Ascending aorta (tissue), 2 donors: ENCODE measurements at regions not wholly inside any gene's neighbourhood (a gene's known extent, or its start where the extent isn't known, plus 50 kb on each side); places are given as distances from the start of the nearest gene placed in this dataset.
"Not testable (repeated sequence)": the region's sequence is repeated elsewhere in the genome, so short reads cannot be mapped to it uniquely, and the experiment has no call there.

Source experiments
- DNase-seq, 2 donors: peaks; one replicate each; pipeline ENCODE4 v3.0.0-alpha.2; 2019; ENCODE audit warnings: low spot score in 2 of 2
- H3K27ac ChIP-seq, 2 donors: fragments of 200-600 bp; sonication (generic); one replicate each; pipeline ENCODE4 v1.5.1; 2016 to 2017; ENCODE audit warnings: mild to moderate bottlenecking in 1 of 2
- H3K27me3 ChIP-seq: fragments of 200-600 bp; sonication (generic); one replicate; pipeline ENCODE4 v1.5.1; 2017
- H3K36me3 ChIP-seq, 2 donors: fragments of 200-600 bp; sonication (generic); one replicate each; pipeline ENCODE4 v1.5.1; 2016
- H3K4me1 ChIP-seq, 2 donors: fragments of 200-600 bp; sonication (generic); one replicate each; pipeline ENCODE4 v1.5.1; 2016 to 2017; ENCODE audit warnings: mild to moderate bottlenecking in 1 of 2
- H3K4me3 ChIP-seq, 2 donors: fragments of 200-600 bp; sonication (generic); one replicate each; pipeline ENCODE4 v1.5.1; 2016 to 2017; ENCODE audit warnings: mild to moderate bottlenecking in 1 of 2
- H3K9me3 ChIP-seq, 2 donors: fragments of 200-600 bp; sonication (generic); one replicate each; pipeline ENCODE4 v1.5.1; 2016
- intact Hi-C: fragments of 100-400 bp; cut with DNase I; formaldehyde crosslinking; loops from one replicate; pipeline ENCODE4 v1.15.1; 2023
- TF ChIP-seq, protein P1 (sequence below), 3 experiments: fragments of 200-600 bp in 2 of 3; fragments of 450-650 bp in 1 of 3; sonication (generic) in 2 of 3; IDR thresholded peaks; one replicate each; pipeline ENCODE4 v1.5.1; 2016 to 2019; ENCODE audit warnings: antibody characterized with exemption in 3 of 3, mild to moderate bottlenecking in 1 of 3, moderate library complexity in 1 of 3

GRCh38 chr4:158347556-158347955 is 137.3 kb downstream of the TMEM144 start:
- Histone ChIP-seq H3K36me3 (no peaks in the 10 kb centered on the region), H3K4me1 (no peaks in the 10 kb centered on the region), H3K27me3 (no peaks in the 10 kb centered on the region), H3K4me3 (no peak overlapping the region), H3K9me3 (no peaks in the 10 kb centered on the region), H3K27ac (no peak overlapping the region)
- intact Hi-C loops = no loop called here
- DNase-seq = no peak
- TF ChIP-seq, protein P1, sequence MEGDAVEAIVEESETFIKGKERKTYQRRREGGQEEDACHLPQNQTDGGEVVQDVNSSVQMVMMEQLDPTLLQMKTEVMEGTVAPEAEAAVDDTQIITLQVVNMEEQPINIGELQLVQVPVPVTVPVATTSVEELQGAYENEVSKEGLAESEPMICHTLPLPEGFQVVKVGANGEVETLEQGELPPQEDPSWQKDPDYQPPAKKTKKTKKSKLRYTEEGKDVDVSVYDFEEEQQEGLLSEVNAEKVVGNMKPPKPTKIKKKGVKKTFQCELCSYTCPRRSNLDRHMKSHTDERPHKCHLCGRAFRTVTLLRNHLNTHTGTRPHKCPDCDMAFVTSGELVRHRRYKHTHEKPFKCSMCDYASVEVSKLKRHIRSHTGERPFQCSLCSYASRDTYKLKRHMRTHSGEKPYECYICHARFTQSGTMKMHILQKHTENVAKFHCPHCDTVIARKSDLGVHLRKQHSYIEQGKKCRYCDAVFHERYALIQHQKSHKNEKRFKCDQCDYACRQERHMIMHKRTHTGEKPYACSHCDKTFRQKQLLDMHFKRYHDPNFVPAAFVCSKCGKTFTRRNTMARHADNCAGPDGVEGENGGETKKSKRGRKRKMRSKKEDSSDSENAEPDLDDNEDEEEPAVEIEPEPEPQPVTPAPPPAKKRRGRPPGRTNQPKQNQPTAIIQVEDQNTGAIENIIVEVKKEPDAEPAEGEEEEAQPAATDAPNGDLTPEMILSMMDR (IDR thresholded peaks at IDR 0.05) = no peak

GRCh38 chr4:158350161-158350560 is 139.9 kb downstream of the TMEM144 start:
- H3K4me3 ChIP-seq = no peak overlapping the region
- no peaks in the 10 kb centered on the region for H3K9me3 ChIP-seq
- TF ChIP-seq, protein P1 (IDR thresholded peaks at IDR 0.05) = no peak
- no peaks in the 10 kb centered on the region for H3K4me1 ChIP-seq
- H3K36me3 ChIP-seq = no peaks in the 10 kb centered on the region
- intact Hi-C loops = no loop called here
- no peak overlapping the region for H3K27ac ChIP-seq
- DNase-seq = no peak
- no peaks in the 10 kb centered on the region for H3K27me3 ChIP-seq

DNA sequence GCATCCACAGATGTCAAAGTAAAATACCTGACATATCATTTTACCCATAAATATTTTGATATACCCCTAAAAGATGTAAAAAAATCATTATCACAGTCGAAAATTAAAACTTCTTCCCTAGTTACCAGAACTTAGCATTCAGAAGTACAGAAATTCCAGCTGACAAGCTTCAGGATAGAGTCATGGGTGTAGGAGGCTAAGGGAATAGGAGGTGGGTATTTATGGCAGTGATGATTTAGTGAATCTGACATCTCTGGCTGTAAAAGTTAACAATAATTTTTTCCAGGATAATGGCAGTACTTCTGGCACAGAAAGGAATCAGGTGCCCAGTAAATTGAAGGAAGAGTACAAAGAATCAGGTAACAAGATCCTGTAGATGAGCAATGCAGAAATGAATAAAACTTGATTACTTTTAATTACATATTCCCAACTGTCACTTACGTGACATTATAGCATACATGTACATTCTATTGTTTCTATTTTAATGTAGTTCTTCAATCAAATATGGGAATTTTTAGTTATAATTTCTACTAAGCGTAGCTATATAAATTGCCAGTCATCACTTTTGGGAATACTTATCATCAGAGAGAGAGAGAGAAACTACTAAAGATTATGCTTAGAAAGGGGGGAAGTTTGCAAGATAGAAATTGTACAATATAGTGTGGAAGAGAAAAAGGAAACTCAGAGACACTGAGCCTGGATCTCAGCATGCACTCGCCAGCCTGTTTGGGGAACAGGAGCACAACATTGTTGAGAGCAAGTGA is 143.4 kb downstream of the TMEM144 start:
- no peak for DNase-seq
- TF ChIP-seq, protein P1 (IDR thresholded peaks at IDR 0.05) = no peak
- intact Hi-C loops = no loop called here
- H3K27me3 ChIP-seq = no peaks in the 10 kb centered on the region
- H3K27ac ChIP-seq = no peak overlapping the region
- H3K4me3 ChIP-seq = no peak overlapping the region
- H3K4me1 ChIP-seq = no peaks in the 10 kb centered on the region
- H3K9me3 ChIP-seq = no peaks in the 10 kb centered on the region
- no peaks in the 10 kb centered on the region for H3K36me3 ChIP-seq

GRCh38 chr4:158356301-158356700 is 146.0 kb downstream of the TMEM144 start:
- H3K9me3 ChIP-seq = no peaks in the 10 kb centered on the region
- DNase-seq = no peak
- H3K4me1 ChIP-seq = no peaks in the 10 kb centered on the region
- peak overlapping the region; percentile 8 to 27 for H3K4me3 ChIP-seq
- TF ChIP-seq, protein P1 (IDR thresholded peaks at IDR 0.05) = no peak
- H3K27ac ChIP-seq = no peak overlapping the region
- no peaks in the 10 kb centered on the region for H3K36me3 ChIP-seq
- H3K27me3 ChIP-seq = no peaks in the 10 kb centered on the region
- intact Hi-C loops = no loop called here

- H3K4me1 ChIP-seq, H3K9me3 ChIP-seq, H3K36me3 ChIP-seq, intact Hi-C loops, H3K27ac ChIP-seq, DNase-seq, H3K4me3 ChIP-seq, H3K27me3 ChIP-seq: not testable (repeated sequence)
Observed at GRCh38 chr4:158367932-158368441, 153.7 kb upstream of the RXFP1 start.

DNA sequence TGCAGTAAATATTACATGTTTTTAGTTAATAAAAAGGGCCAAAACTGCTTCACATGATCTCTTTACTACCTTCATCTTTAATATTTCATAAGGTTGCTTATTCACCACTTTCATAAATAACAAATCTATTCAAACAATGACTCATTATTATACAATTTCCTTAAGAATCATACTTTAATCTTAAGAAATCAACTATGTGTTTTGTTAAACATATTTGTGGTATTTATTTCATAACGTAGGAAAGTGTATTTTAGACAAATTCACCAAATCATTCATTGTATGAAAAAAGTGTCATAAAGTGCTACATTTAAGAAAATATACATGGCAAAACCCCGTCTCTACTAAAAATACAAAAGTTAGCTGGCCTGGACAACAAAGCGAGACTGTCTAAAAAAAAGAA is 150.5 kb upstream of the RXFP1 start:
- TF ChIP-seq, protein P1 (IDR thresholded peaks at IDR 0.05) = no peak
- DNase-seq = no peak
- H3K27me3 ChIP-seq = no peaks in the 10 kb centered on the region
- intact Hi-C loops = loop anchor here (5.0 kb wide), 1 partner anchor 59 kb away; no protein-coding TSS in a partner anchor
- H3K4me3 ChIP-seq = no peak overlapping the region
- no peaks in the 10 kb centered on the region for H3K9me3 ChIP-seq
- peaks cover 0 to 6% of the 10 kb centered on the region in 2 donors for H3K4me1 ChIP-seq
- no peak overlapping the region for H3K27ac ChIP-seq
- H3K36me3 ChIP-seq = no peaks in the 10 kb centered on the region
